Pancreas (tissue), 10 donors: ENCODE measurements at regions not wholly inside any gene's neighbourhood (a gene's known extent, or its start where the extent isn't known, plus 50 kb on each side); places are given as distances from the start of the nearest gene placed in this dataset.

Source experiments
- ATAC-seq, 4 donors: fragments of 200-7000 bp; cut with Tn5 transposase; one replicate each; pipeline versions ENCODE4 v1.8.0 to v1.9.1; 2020; ENCODE audit warnings: mild to moderate bottlenecking in 4 of 4, moderate library complexity in 4 of 4
- DNase-seq, 6 donors: peaks; one replicate each; pipeline ENCODE4 v3.0.0-alpha.2; 2020
- FAIRE-seq: peaks from 2 replicates; lab custom pipeline; 2012; peaks lifted over from hg19 to GRCh38; lab: Jason Lieb, UNC
- H3K27ac ChIP-seq, 4 donors: fragments of 200-600 bp; sonication (generic); 1 replicate in 3 of 4; 2 replicates in 1 of 4; pipeline versions ENCODE4 v1.5.0 to v1.8.0; 2020
- H3K27me3 ChIP-seq, 4 donors: fragments of 200-600 bp; one replicate each; pipeline ENCODE4 v1.8.0; 2021
- H3K36me3 ChIP-seq, 3 donors: fragments of 200-600 bp; sonication (generic) in 1 of 3; one replicate each; pipeline versions ENCODE4 v1.5.0 to v1.8.0; 2020 to 2021
- H3K4me1 ChIP-seq, 3 donors: fragments of 200-600 bp; one replicate each; pipeline ENCODE4 v1.8.0; 2021
- H3K4me3 ChIP-seq, 4 donors: fragments of 200-600 bp; sonication (generic) in 2 of 4; one replicate each; pipeline versions ENCODE4 v1.5.0 to v1.8.0; 2020 to 2021
- H3K9me3 ChIP-seq, 4 donors: fragments of 200-600 bp; one replicate each; pipeline ENCODE4 v1.8.0; 2021
- CTCF ChIP-seq, 4 donors: fragments of 200-600 bp; sonication (generic) in 3 of 4; IDR thresholded peaks; one replicate each; pipeline versions ENCODE4 v1.5.0 to v1.8.0; 2021; ENCODE audit warnings: antibody characterized with exemption in 4 of 4
- WGBS, 2 donors: extraction: QIAGEN DNeasy Blood & Tissue Kit; methylation state at CpG; one replicate each; pipeline ENCODE4 v1.1.7; 2013; 5-methylcytosine and 5-hydroxymethylcytosine counted together
- intact Hi-C, 3 donors: fragments of 100-400 bp; cut with DNase I; formaldehyde crosslinking; loops; one replicate each; pipeline versions ENCODE4 v1.11.1 to v1.14.2; 2022
- donor health status: healthy with polysubstance abuse.
- donor health status: DM: no; HTN: no; CAD: no; lungs with moderate emphysema.
- donor health status: DM: no; HTN: no; CAD: no.
- donor health status: control.
- donor health status: control.
- donor health status: Bipolar disorder and iron deficiency.
- donor health status: DM: yes; HTN: yes; CAD: no.
- donor health status: DM: no; HTN: no; CAD: no.
- donor health status: DM: no; HTN: no; CAD: no.
- donor health status: DM: yes; HTN: yes; CAD: no.

- intact Hi-C loops = no loop called here
- H3K27ac ChIP-seq = no peak overlapping the region
- H3K4me3 ChIP-seq = no peak overlapping the region
- ATAC-seq = no peak
- 70 to 86% methylated on average over 2 of the region's 2 CpGs for WGBS, 2 donors
- no peaks in the 10 kb centered on the region for H3K36me3 ChIP-seq
- H3K9me3 ChIP-seq = no peaks in the 10 kb centered on the region
- DNase-seq = no peak
- FAIRE-seq = no peak
- no peaks in the 10 kb centered on the region for H3K27me3 ChIP-seq
- H3K4me1 ChIP-seq = no peaks in the 10 kb centered on the region
- TF ChIP-seq CTCF (IDR thresholded peaks at IDR 0.05) = no peak
Observed at GRCh38 chr7:17396692-17397091, 98.2 kb downstream of the AHR start.

GRCh38 chr7:17401791-17402627, 103.6 kb downstream of the AHR start:
- ATAC-seq = no peak
- intact Hi-C loops = no loop called here
- Histone ChIP-seq H3K36me3 (no peaks in the 10 kb centered on the region), H3K4me1 (no peaks in the 10 kb centered on the region), H3K9me3 (no peaks in the 10 kb centered on the region), H3K27me3 (no peaks in the 10 kb centered on the region), H3K4me3 (no peak overlapping the region), H3K27ac (no peak overlapping the region)
- no peak for TF ChIP-seq CTCF (IDR thresholded peaks at IDR 0.05)
- 76 to 83% methylated on average over 6 of the region's 6 CpGs for WGBS, 2 donors
- no peak for FAIRE-seq
- DNase-seq = no peak

- FAIRE-seq = no peak
Observed at GRCh38 chr7:17402628-17403278, 104.3 kb downstream of the AHR start.

GRCh38 chr7:17404006-17404405, 105.6 kb downstream of the AHR start:
- no peak for TF ChIP-seq CTCF (IDR thresholded peaks at IDR 0.05)
- intact Hi-C loops = no loop called here

More at GRCh38 chr7:17402628-17403278, 104.3 kb downstream of the AHR start:
- Histone ChIP-seq H3K27me3 (no peaks in the 10 kb centered on the region), H3K27ac (no peak overlapping the region), H3K4me3 (no peak overlapping the region), H3K9me3 (no peaks in the 10 kb centered on the region), H3K4me1 (peaks cover 0 to under 1% (median 0%) of the 10 kb centered on the region in 3 donors), H3K36me3 (no peaks in the 10 kb centered on the region)
- DNase-seq (no peak), ATAC-seq (no peak)
- WGBS, 2 donors = 63 to 67% methylated on average over 9 of the region's 9 CpGs
- TF ChIP-seq CTCF (IDR thresholded peaks at IDR 0.05) = no peak
- intact Hi-C loops = no loop called here

More at GRCh38 chr7:17404006-17404405, 105.6 kb downstream of the AHR start:
- 63 to 69% methylated on average over 3 of the region's 3 CpGs for WGBS, 2 donors
- FAIRE-seq (no peak), DNase-seq (no peak), ATAC-seq (no peak)
- H3K27ac ChIP-seq = no peak overlapping the region
- H3K4me3 ChIP-seq = no peak overlapping the region
- H3K4me1 ChIP-seq = peaks cover 0 to 8% (median 0%) of the 10 kb centered on the region in 3 donors
- no peaks in the 10 kb centered on the region for H3K9me3 ChIP-seq
- H3K36me3 ChIP-seq = no peaks in the 10 kb centered on the region
- H3K27me3 ChIP-seq = no peaks in the 10 kb centered on the region
